ENCODE measurements at regions not wholly inside any gene's neighbourhood (a gene's known extent, or its start where the extent isn't known, plus 50 kb on each side); places are given as distances from the start of the nearest gene placed in this dataset.

- no peak; the same call in 1 of the 2 replicates for TF ChIP-seq POLR2AphosphoS5 (IDR thresholded peaks at IDR 0.05; ENCODE audit: low read depth, low read length)
- no peak for TF ChIP-seq TAF1 (IDR thresholded peaks at IDR 0.05; ENCODE audit: borderline replicate concordance, insufficient read depth, low read length)
- no peak for TF ChIP-seq REST (IDR thresholded peaks at IDR 0.05; ENCODE audit: insufficient read depth in 1 of 2, low read depth in 2 of 2, low read length in 2 of 2)
- no peak for TF ChIP-seq SIN3A (IDR thresholded peaks at IDR 0.05; ENCODE audit: borderline replicate concordance, insufficient read depth, low read length)
- TF ChIP-seq FOXP2 (optimal IDR thresholded peaks at IDR 0.05; ENCODE audit: borderline replicate concordance, extremely low read depth, extremely low read length, insufficient read depth): no peak
Measured at GRCh38 chr11:121933694-121934093, 182.3 kb downstream of the BLID start.
